Sciatic nerve (tissue), 2 donors: ENCODE measurements at regions not wholly inside any gene's neighbourhood (a gene's known extent, or its start where the extent isn't known, plus 50 kb on each side); places are given as distances from the start of the nearest gene placed in this dataset.

Experiments
- ATAC-seq: fragments of 200-7000 bp; cut with Tn5 transposase; one replicate; pipeline ENCODE4 v1.9.1; 2020; ENCODE audit warnings: mild to moderate bottlenecking, moderate library complexity
- DNase-seq: peaks from one replicate; pipeline ENCODE4 v3.0.0-alpha.2; 2020; ENCODE audit warnings: low spot score
- intact Hi-C: fragments of 100-400 bp; cut with DNase I; formaldehyde crosslinking; loops from one replicate; pipeline ENCODE4 v1.14.2; 2022
- donor health status: DM: no; HTN: no; CAD: no.
- donor health status: DM: no; HTN: no; CAD: no.

- ATAC-seq: no peak
- intact Hi-C loops: no loop called here
- no peak for DNase-seq
These were observed 59.6 kb downstream of the C3orf38 start for GRCh38 chr3:88209356-88209755.

- no peak for DNase-seq
- intact Hi-C loops: no loop called here
- ATAC-seq: peak; percentile 32
These were observed 61.5 kb downstream of the C3orf38 start for GRCh38 chr3:88211096-88211890.

GRCh38 chr3:88219138-88219792 lies 69.5 kb downstream of the C3orf38 start:
- intact Hi-C loops: no loop called here
- ATAC-seq (peak; percentile 78), DNase-seq (peak; percentile 65)

- DNase-seq: no peak
- intact Hi-C loops: no loop called here
- ATAC-seq: no peak
These were observed 70.4 kb downstream of the C3orf38 start for GRCh38 chr3:88220126-88220525.

- DNase-seq (no peak), ATAC-seq (no peak)
- intact Hi-C loops: no loop called here
These were observed 72.0 kb downstream of the C3orf38 start for GRCh38 chr3:88221726-88222125.

- intact Hi-C loops: no loop called here
- no peak for ATAC-seq
These were observed 72.6 kb downstream of the C3orf38 start for GRCh38 chr3:88222343-88222742.

GRCh38 chr3:88225326-88226008 lies 75.7 kb downstream of the C3orf38 start:
- no peak for DNase-seq
- intact Hi-C loops: no loop called here
- no peak for ATAC-seq

More at GRCh38 chr3:88222343-88222742, 72.6 kb downstream of the C3orf38 start:
- DNase-seq: no peak

- intact Hi-C loops: no loop called here
- DNase-seq (no peak), ATAC-seq (no peak)
These were observed 77.2 kb downstream of the C3orf38 start for GRCh38 chr3:88226910-88227309.

GRCh38 chr3:88230638-88231037 lies 80.9 kb downstream of the C3orf38 start:
- ATAC-seq (no peak), DNase-seq (no peak)
- intact Hi-C loops: no loop called here

GRCh38 chr3:88231207-88231606 lies 81.4 kb downstream of the C3orf38 start:
- intact Hi-C loops: no loop called here
- no peak for ATAC-seq
- no peak for DNase-seq

GRCh38 chr3:88231632-88232031 lies 81.9 kb downstream of the C3orf38 start:
- DNase-seq (no peak), ATAC-seq (no peak)
- intact Hi-C loops: no loop called here

GRCh38 chr3:88235102-88235501 lies 85.3 kb downstream of the C3orf38 start:
- intact Hi-C loops: no loop called here
- ATAC-seq (no peak), DNase-seq (no peak)

- DNase-seq (no peak), ATAC-seq (no peak)
- intact Hi-C loops: no loop called here
These were observed 90.1 kb downstream of the C3orf38 start for GRCh38 chr3:88239870-88240269.

- intact Hi-C loops: no loop called here
- DNase-seq: no peak
- ATAC-seq: no peak
These were observed 98.9 kb downstream of the C3orf38 start for GRCh38 chr3:88248658-88249057.

- ATAC-seq: no peak
- intact Hi-C loops: no loop called here
- DNase-seq: no peak
These were observed 109.3 kb downstream of the C3orf38 start for GRCh38 chr3:88259045-88259444.

- no peak for ATAC-seq
- intact Hi-C loops: no loop called here
These were observed 112.8 kb downstream of the C3orf38 start for GRCh38 chr3:88262527-88262926.

GRCh38 chr3:88263417-88264100 lies 113.8 kb downstream of the C3orf38 start:
- intact Hi-C loops: no loop called here
- no peak for ATAC-seq

More at GRCh38 chr3:88262527-88262926, 112.8 kb downstream of the C3orf38 start:
- no peak for DNase-seq

GRCh38 chr3:88267441-88267840 lies 117.7 kb downstream of the C3orf38 start:
- no peak for ATAC-seq
- intact Hi-C loops: no loop called here
- no peak for DNase-seq

More at GRCh38 chr3:88263417-88264100, 113.8 kb downstream of the C3orf38 start:
- DNase-seq: no peak

- no peak for ATAC-seq
- no peak for DNase-seq
- intact Hi-C loops: no loop called here
These were observed 118.1 kb downstream of the C3orf38 start for GRCh38 chr3:88267847-88268246.
